ENCODE measurements at regions not wholly inside any gene's neighbourhood (a gene's known extent, or its start where the extent isn't known, plus 50 kb on each side); places are given as distances from the start of the nearest gene placed in this dataset.
"Not testable (repeated sequence)": the region's sequence is repeated elsewhere in the genome, so short reads cannot be mapped to it uniquely, and the experiment has no call there.

DNA sequence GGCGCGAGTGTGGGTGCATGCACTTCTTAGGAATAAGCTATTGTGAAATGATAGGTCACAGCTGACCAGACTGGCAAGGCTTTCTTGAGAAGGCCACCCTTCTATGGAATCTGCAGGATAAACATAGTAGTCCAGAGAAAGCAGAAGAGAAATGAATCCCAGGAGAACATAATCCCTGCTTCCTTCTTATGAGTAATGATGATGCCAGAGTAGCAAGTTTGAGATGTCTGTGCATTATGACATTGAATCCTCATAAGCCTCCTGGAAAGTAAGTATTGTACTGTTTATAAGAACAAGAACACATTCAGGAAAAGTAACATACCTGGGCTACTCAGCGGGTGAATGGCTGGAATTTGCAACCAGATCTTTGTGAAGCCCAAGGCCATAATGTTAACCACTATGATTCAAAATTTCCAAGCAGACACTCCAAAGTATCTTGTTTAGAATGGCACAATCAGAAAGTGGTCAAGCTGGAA, 272.1 kb upstream of the HS3ST1 start:
- DNase-seq (ENCODE audit: low spot score), result no peak

DNA sequence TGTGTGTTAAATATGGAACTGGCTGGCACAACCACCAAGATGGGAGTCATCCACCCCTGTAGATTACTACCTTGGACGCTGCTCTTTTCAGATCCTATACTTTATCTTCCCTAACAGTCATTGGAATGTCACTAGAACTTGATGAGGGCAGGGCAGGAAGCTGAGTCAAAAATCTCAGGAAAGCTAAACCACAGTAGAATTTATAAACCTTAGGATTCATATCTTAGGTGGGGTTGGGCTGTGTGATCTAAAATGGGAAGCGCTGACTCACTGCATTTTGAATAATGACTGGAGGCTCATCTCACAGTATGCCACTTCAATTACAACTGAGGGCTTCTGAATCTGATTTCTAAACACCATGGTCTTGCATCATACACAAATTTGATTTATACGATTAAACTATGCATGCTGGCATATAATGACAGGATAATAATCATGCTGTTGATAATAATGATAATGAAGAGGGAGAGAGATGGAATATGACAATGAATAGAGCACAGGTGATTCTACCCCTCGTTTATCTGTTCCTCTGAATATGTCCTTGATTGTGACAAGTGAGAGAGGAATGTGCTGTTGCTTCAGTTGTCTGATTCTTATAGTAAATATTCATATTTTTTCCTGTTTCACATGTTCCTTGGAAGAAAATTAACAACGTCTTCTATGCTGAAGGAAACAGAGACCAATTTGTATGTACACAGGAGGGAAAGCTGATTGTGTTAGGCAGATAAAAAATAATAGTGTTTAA, 270.3 kb upstream of the HS3ST1 start:
- no peak for DNase-seq (ENCODE audit: low spot score)

- DNase-seq (ENCODE audit: low spot score), result no peak
These were observed 269.3 kb upstream of the HS3ST1 start for GRCh38 chr4:11698033-11698432.

- DNase-seq (ENCODE audit: low spot score), result no peak
These were observed 265.0 kb upstream of the HS3ST1 start for GRCh38 chr4:11693693-11694092.

- no peak for DNase-seq (ENCODE audit: low spot score)
These were observed 262.5 kb upstream of the HS3ST1 start for GRCh38 chr4:11691236-11691635.

DNA sequence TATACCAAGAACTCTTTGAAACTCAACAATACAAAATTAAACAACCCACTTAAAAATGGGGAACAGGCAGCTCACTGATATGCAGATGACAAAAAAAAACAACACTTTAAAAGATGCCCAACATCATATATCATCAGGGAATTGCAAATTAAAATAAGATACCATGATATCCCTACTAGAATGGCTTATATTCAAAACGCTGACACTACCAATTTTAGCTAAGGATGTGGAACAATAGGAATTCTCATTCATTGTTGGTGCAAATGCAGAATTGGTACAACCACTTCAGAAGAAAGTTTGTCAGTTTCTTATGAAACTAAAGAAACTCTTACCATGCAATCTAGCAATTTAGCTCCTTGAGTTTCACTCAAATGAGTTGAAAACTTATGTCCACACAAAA, 259.0 kb upstream of the HS3ST1 start:
- no peak for DNase-seq (ENCODE audit: low spot score)

DNA sequence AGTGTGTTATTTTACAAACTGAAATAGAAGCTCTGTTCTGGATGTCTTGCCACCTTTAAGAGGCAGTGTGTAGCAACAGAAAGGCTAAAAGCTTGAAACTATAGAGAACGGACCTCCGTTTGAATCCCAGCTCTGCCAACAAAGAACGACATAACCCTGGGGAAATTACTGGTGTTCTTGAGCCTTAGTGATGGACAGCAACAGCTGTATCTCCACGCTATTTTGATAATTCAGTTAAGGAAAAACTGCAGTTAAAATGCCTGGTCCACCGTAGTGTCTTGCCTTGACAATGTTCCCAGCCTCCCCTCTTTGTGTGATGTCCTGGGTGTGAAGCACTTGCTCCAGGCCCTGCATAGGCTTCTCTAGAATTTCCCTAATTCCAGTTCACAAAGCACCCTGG, 256.8 kb upstream of the HS3ST1 start:
- no peak for DNase-seq (ENCODE audit: low spot score)

GRCh38 chr4:11675051-11675800, 246.5 kb upstream of the HS3ST1 start:
- no peak for DNase-seq (ENCODE audit: low spot score)

DNA sequence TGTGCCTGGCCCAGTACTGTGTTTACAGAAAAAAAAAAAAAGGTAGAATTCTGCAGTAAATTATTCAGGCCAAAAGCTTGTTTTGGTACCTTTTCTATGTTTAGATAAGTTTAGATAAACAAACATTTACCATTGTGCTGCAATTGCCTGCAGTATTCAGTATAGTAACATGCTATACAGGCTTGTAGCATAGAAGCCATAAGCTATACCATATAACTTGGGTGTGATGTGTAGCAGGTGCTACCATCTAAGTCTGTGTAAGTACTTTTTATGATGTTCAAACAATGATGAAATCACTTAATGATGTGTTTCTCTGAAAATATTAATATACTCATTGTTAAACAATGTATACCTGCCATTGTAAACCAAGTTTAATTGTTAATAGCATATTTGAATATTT, 241.6 kb upstream of the HS3ST1 start:
- DNase-seq (ENCODE audit: low spot score), result no peak

DNA sequence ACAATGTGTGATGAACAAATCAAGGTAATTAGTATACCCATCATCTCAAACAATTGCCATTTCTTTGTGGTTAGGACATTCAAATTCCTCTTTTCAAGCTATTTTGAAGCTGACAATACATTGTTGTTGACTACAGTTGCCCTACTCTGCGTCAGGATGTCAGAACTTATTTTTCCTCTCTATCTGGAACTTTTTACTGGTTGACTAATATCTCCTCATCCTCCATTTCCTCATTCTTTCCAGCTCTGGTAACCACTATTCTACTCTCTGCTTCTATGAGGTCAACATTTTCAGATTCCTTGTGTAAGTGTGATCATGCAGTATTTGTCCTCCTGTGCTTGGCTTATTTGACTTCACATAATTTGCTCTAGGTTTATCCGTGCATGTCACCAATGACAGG, 240.5 kb upstream of the HS3ST1 start:
- no peak for DNase-seq (ENCODE audit: low spot score)

DNA sequence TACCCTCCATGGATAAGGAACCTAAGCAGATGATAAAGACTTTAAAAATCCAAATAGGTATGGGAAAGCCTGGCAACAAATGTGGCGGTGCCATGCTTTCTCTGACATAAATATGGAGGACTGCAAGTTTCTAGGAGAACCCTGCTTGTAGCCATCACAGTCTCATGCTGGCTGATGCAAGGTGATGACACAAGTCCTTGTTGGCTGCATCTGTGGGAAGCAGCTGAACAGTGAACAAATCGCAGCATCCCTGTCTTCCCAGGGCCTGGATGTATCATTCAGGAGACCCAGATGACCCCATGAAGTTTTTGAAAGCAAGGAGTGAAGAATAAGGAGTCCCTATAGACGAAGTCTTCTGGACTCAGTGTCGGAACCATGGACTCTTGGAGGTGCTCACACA, 234.4 kb upstream of the HS3ST1 start:
- no peak for DNase-seq (ENCODE audit: low spot score)

GRCh38 chr4:11650801-11651596, 222.3 kb upstream of the HS3ST1 start:
- no peak for DNase-seq (ENCODE audit: low spot score)

- no peak for DNase-seq (ENCODE audit: low spot score)
These were observed 218.7 kb upstream of the HS3ST1 start for GRCh38 chr4:11647433-11647832.

DNA sequence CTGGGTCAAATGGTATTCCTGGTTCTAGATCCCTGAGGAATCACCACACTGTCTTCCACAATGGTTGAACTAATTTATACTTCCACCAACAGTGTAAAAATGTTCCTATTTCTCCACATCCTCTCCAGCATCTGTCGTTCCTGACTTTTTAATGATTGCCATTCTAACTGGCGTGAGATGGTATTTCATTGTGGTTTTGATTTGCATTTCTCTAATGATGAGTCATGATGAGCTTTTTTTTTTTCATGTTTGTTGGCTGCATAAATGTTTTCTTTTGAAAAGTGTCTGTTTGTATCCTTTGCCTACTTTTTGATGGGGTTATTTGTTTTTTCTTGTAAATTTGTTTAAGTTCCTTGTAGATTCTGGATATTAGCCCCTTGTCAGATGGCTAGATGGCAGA, 214.4 kb upstream of the HS3ST1 start:
- not testable (repeated sequence) for DNase-seq (ENCODE audit: low spot score)

DNA sequence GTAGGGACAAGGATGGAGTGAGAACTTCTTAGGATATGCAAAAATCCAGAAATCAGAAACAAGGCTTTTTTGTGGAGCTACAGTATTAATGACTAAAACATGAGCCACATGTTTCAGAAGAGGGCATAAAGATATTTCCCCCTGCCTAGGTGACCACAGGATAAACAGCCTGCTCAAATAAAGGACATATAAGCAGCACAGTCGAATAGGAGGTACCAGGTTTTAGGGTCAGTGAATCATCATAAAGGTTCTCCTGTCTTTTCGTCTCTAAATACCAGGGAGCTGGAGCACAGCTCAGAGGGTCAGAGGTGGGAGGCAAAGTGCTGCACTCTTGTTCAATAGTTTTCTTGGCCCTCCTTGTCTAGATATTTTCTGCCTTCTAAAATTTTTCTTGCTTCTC, 211.9 kb upstream of the HS3ST1 start:
- no peak for DNase-seq (ENCODE audit: low spot score)

DNA sequence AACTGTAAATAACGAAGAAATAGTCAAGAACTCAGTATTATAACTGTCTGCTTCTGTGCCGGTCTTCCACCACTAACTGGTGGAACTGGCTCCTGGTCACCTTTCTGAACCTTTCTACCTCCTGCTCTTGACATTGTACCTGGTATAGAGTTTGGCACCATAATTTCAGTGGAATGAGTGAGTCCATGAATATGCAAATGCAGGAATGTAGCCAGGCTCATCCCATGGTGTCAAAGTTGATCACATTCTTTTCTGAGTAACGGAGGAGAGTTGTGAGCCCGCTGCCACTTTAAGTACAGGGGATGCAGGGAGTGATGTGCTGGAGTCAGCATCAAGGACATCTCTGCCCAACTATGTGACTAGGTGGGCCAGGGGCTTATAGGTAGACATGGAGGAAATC, 207.9 kb upstream of the HS3ST1 start:
- DNase-seq (ENCODE audit: low spot score), result no peak

GRCh38 chr4:11636031-11636430, 207.3 kb upstream of the HS3ST1 start:
- DNase-seq (ENCODE audit: low spot score), result no peak

DNA sequence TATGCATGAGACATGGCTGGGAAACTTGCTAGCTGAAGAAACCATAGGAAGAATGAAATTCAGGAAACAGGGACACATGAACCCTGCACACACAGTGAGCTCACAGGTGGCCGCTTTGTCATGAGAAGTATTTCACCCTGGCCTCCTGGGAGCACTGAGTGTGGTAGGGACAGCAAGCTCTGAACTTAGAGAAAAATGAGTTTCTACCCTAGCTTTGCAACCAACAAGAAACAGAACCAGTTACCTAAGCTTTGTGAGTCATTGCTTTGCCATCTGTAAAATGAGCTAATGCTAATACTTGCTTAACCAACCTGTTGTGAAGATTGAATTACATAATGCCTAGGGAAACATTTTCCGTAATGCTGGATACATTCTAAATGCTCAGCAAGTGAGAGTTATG, 206.6 kb upstream of the HS3ST1 start:
- no peak for DNase-seq (ENCODE audit: low spot score)

- DNase-seq (ENCODE audit: low spot score), result no peak
These were observed 205.6 kb upstream of the HS3ST1 start for GRCh38 chr4:11634283-11634682.

GRCh38 chr4:11633430-11633829, 204.7 kb upstream of the HS3ST1 start:
- DNase-seq (ENCODE audit: low spot score), result no peak

- DNase-seq (ENCODE audit: low spot score), result no peak
These were observed 203.8 kb upstream of the HS3ST1 start for GRCh38 chr4:11632483-11632882.

GRCh38 chr4:11632025-11632424, 203.3 kb upstream of the HS3ST1 start:
- DNase-seq (ENCODE audit: low spot score), result no peak

DNA sequence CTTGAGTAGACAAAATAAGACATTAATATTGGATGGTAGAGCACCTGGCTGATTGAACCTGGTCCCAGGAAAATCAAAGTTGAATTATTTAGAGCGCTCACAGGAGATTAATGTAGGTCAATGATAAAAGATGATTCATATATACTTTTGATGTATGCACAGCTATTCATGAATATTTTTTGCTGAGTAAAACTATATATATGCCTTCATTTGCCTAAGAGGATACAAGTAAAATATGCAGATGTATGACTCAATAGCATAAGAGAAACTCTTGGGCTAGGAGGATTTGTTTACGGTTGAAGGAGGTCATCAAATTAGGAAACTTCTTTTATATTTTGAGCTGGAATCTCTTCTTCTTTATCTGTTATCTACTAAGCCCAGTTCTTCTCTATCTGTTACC, 202.7 kb upstream of the HS3ST1 start:
- no peak for DNase-seq (ENCODE audit: low spot score)
